Left lobe of liver (tissue), 2 donors: ENCODE measurements at regions not wholly inside any gene's neighbourhood (a gene's known extent, or its start where the extent isn't known, plus 50 kb on each side); places are given as distances from the start of the nearest gene placed in this dataset.
A peak's percentile ranks its signal among the peaks of the same experiment; 100 is the strongest.
"Not testable (repeated sequence)": the region's sequence is repeated elsewhere in the genome, so short reads cannot be mapped to it uniquely, and the experiment has no call there.

Source experiments
- ATAC-seq: fragments of 200-7000 bp; cut with Tn5 transposase; one replicate; pipeline ENCODE4 v1.9.1; 2020; ENCODE audit warnings: mild to moderate bottlenecking, moderate library complexity
- DNase-seq: peaks from one replicate; pipeline ENCODE4 v3.0.0-alpha.2; 2020; ENCODE audit warnings: low spot score
- donor health status: DM: no; HTN: no; CAD: no; lungs with moderate emphysema.
- donor health status: DM: no; HTN: yes; CAD: no.

DNA sequence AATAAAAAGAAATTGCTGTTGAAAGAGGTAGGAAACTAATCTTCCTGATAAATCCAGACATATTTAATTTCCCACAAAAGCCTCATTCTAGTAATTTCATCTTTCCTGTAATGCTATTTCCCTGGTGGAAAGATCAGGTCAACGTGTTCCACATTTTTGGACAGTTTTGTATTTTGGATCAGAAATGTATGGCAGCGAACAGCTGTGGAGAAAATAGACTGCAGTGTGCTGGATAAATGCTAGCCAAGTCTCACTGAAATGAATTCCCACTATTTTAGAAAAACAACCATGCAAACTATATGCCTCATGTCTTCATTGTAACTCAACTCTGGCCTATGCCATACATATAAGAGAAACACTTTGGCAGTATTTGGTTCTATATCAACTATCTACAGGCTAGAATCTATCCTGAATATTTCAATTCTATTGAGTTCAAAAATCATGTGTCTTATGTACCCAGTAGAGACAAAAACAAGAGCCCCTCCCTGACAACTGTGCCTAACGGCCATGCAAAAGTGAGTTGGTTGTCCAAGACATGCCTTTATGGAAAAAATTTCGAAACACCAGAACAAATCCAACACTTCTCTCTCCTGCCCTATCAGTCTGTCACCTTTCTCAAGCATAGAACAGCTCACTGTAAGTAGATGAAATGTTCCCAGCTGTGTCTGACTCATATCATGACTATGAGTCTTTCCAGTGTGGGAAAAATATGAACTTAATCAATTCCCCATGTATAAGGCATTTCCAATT, 191.3 kb upstream of the NREP start:
- ATAC-seq (no peak), DNase-seq (no peak)

DNA sequence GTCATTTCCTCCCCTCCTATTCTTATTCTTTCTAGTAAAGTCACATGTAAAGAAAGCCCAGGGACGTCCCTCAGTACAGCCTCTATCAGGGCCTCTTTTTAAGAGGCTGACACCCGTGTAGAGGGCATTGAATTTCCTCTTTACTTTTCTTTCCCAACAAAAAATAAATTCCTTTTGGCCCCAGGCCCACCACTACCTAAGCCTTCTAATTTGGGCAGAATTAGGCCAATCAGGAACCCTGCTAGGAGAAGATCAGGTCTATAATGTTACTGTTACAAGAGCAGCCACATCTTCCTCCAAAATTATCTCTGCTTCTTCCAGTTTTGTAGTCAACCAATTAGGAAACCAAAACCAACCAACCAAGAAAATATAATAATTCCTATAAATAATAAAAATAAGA, 189.6 kb upstream of the NREP start:
- DNase-seq (no peak), ATAC-seq (no peak)

DNA sequence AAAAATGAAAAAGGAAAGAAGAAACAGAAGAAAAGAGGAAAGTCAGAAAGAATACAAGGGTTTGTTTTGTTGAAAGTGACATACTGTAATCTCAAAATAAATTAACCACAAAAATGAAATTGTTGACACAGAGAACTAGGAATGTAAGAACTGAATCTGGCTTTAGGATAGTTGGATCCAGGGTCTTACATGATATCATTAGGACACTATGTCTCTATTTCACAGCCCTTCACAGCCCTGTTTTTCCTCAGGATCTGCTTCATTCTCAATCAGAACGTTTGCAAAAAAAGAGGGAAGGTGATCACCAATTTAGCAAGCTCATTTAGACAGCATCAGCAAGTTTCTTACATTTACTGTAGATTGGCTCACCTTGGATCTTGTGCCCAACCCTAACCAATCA, 188.5 kb upstream of the NREP start:
- no peak for ATAC-seq
- DNase-seq: no peak

DNA sequence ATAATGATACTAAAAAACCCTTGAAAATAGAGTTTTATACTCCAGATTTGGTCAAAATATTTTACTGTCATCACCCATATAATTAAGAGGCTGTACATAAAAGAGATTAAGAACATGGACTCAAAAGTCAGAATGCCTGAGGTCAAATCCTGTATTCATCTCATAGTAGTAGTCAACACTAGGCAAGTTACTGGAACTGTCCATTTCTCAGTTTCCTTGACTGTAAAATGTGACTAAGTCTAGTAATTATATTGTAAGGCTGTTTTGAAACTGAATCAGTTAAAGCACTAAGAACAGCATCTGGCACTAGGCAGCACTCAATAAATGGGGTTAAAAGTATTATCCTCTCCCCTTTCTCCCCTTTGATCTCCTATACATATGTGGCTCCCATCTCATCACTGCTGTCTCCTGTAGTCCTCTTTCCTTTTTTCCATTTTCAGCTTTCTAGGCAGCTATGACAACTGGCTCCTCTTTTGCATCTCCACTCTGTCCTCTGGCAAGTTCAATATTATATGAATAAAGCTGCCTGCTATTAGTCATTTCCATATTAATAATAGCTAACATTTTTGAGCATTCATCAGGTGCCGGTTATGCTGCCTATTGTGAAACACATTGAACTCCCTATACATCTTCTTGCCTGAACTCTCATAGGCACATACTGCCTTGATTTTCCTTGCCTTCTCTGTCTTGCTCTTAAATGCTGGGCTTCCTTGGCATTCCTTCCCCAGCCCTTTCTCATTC, 185.8 kb upstream of the NREP start:
- ATAC-seq (no peak), DNase-seq (no peak)

DNA sequence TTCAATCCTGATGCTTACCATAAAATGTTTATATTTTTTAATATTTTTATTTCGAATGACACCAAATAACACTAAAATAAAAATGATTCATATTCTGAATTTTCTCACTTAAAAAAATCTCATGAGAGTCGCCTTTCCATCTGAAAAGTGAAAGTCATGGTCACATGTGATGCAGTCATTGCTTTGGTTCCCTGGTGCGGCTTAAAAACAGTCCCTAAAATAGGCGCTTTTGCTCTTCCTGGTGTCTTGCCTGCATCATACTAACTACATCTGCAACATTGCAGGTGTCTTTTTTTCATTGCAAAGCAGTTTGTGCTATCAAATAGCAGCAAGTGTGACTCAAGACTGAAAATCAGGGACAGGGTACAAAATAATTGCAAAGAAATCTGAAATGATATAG, 185.2 kb upstream of the NREP start:
- ATAC-seq: no peak
- no peak for DNase-seq

DNA sequence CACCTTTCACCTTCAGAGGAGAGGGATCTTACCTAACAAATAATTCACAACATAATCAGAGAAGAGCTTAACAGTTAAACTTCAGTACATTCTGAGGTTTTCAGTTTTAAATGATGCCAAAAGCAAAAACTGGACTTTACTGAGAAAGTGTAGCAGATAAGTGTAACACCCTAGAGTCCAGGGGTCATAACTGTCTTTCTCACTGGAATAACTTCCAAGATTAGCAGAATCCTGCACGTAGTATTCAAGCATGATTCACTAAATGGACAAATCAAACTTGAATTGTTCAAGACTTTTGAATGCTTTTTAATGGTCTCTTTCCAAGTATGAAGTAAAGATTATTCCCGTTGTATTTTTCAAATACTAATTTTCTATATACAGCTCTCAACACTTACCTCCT, 180.1 kb upstream of the NREP start:
- ATAC-seq (no peak), DNase-seq (no peak)

DNA sequence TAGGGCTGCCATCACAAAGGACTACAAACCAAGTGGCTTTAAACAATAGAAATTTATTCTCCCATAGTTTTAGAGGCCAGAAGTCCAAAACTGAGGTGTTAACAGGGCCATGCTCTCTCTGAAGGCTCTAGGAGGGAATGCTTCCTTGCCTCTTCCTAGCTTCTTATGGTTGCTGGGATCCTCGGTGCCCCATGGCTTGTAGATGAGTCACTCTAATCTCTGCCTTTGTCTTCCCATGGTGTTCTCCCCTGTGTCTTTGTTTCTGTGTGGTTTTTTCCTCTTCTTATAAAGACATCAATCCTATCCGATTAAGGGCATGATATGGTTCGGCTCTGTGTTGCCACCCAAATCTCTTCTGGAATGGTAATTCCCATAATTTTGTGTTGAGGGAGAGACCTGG, 178.8 kb upstream of the NREP start:
- DNase-seq (no peak), ATAC-seq (no peak)

DNA sequence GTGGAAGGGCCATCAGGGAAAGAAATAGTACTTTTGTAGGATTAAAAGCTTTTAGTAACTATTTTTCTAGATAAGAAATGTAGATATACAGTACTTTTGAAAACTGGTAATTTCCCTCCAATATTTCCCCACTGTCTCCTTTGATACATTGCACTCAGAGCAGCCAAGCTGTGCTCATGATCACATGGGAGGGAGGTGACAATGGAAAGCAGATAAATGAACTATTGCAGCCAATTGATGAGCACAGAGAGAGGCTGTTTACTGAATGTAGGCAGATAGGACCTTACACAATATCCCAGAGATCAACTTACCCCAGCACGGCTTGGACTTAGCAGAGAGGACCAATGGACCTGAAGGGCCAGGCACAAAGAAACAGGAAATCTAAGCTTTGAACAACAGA, 178.0 kb upstream of the NREP start:
- DNase-seq (no peak), ATAC-seq (no peak)

DNA sequence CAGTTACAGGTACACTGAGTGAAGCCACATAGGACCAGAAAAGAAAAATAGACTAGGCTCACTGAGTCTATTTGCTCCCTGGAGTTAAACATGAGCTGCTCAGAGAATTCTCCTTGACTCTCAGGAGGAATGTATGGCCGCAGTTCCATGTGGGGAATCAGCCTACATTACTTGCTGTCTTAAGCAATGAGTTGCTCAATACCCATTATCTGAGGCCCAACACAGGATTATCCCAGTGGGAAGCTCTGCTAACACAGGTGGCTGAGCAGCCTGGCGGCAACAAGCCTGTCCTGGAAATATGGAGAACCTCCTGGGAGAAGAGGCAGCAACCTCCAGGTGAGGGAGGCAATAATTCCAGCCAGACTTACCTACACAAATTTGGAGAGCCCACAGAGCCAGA, 177.5 kb upstream of the NREP start:
- ATAC-seq: no peak
- DNase-seq: no peak

DNA sequence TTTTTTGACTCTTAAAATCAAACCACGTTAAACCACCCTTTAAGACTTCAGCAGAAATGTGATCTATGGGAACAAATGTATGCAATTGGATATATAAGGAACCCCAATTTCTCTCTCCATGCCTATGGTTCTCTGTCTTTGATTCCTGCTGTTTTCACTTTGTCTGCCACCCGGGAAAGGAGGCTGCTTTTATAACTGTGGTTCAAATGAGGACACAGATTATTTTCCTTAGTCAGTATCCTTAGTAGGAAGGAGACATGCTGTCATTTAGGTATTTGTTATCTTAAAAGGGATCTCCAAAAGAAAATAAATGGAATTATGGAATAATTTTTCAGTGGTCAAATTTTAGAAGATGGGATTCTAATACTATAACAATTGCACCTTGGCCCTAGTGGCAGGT, 176.1 kb upstream of the NREP start:
- ATAC-seq (no peak), DNase-seq (no peak)

DNA sequence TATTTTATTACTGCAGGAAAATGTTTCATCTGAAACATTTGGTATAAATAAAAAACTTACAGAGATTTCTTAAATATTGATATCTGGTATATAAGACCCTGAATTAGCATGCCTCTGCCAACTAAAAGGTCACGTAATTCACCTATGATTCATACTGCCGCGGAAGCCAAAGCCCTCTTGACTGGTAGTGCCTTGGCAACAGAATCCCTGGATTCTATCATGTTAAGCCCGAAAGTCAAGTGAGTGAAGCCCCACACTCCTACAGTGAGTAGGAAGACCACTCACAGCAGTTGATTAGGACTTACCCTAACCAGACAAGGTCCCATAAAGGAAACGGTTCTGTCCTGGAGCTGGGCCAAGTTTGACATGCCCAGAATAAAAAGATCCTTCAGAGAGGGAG, 175.6 kb upstream of the NREP start:
- no peak for DNase-seq
- no peak for ATAC-seq

DNA sequence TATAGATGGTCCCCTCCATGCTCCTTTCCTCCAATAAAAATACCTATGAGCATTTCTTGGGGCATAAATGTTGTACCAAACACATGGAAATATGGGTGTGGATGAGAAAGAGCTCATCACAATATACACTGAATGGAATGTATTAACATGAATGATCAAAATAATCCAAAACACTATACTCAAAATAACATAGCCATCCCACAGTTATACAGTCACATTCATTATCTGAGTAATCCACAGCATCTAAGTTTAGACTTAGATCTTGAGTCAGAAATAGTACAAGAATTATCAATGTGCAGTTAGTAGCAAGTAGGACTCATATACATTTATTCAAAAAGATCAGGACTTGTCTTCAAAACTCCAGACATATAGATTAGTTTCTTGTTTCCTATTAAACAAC, 175.2 kb upstream of the NREP start:
- DNase-seq (no peak), ATAC-seq (no peak)

DNA sequence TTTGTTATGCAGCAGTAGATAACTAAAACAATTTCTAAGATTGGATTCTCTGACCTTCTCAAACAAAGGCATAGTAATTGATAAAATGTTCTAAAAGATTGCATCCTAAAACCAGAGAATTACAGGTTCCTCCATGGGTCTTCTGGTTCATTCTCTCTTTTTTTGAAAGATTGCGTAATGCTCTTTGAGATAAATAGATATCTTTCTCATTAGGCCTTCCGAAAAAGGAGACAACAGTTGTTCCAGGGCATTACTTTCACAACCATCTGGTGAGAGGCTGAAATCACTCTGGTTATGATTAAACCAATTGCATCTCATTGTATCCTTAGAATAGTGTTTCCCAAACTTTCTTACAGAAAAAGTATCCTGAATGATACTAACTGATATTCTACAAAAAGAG, 174.7 kb upstream of the NREP start:
- ATAC-seq: no peak
- DNase-seq: no peak

DNA sequence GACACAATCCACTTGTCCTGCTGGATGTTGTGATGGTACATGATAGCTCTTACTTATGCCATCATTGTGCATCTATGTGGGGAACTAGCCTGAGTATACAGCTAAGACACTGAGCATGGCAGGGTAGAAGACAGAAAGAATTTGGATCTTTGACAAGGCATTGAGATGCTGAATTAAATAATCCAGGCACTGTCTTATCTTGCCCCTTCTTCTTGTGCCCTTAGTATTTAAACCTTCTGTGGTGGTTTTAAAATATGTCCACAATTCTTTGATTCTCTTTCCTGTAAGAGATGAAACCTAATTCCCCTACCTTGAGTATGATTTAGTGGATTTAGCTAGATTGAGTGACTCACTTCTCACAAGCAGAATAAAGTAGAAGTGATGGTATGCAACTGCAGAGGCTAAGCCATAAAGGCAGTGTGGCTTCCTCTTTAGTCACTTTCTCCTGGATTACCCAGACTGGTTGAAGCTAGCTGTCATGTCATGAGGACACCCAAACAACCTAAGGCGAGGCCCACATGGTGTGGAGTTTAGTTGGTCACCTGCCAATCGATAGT, 174.0 kb upstream of the NREP start:
- DNase-seq: no peak
- no peak for ATAC-seq

DNA sequence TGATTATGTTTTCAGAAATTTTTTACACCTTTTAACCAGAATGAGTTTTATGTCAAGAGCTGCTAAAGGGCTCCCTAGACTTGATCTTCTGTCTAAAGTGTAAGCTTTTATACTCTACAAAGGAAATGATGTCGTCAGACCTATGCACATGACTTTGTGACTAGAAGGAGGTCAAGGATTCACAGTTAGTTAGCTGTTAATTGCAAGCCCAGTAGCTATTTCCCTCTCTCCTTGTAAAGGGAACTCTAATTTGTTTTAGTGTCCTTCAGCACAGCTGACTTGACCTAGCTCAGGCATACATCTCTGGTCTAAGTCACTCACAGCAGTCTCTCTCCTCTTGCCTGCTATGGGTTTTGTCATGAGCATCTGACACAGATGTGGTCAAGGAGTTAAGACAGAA, 173.5 kb upstream of the NREP start:
- ATAC-seq: no peak

DNA sequence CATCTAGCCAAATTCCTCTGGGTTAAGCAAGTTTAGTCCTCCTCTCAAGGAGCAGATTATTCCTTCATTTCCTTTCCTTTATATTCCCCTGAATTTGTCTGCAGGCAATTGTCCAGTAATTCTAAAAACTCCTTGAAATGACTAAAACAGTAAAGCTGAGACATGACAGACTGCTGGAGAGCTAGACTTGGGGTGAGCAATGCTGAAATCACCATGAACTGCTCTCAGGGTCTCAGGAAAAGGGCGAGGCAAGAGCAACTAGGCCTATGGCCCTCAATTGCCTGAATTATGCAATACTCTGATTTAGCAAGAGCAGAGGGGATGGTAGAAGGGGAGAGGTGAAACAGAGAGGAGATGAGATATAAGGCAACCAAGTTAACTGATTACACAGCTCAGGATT, 172.9 kb upstream of the NREP start:
- ATAC-seq (peak; percentile 28), DNase-seq (no peak)

More for the DNA sequence above, 173.5 kb upstream of the NREP start:
- no peak for DNase-seq

DNA sequence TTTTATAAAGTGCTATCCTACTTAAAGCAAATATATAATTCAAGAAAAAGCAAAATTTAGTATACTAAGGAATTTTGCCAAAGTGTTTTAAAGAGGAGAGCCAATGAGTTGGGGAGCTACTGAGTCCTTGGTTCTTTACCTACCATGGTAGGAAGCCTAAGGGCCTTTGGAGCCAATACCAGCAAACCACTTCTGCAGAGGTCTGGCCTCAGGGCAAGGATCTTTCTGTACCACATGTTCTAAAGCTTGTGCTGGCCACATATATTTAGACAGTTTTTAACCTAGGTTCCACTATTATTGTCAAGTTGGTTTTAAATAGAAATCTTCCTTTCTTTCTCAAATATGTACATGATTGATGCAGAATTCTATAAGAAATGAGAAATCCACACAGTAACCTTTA, 172.3 kb upstream of the NREP start:
- DNase-seq: no peak
- no peak for ATAC-seq

DNA sequence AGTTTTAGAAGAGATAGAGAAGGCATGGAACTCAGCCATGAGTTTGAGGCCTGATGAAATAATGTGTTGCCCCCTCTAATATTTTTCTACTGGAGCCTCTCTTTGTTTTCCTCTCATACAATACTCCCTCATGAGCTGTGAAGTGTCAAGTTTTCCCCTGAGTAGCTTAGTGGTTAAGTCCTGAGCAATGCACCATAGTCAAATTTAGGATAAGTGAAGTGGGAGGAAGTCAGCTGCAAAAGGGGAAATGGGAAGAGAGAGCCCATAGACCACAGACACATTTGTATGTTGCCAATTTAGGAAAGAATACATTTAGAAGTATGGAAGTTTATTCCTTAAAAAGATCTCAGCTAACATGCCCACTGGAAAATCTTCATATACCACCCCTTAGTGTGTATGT, 171.5 kb upstream of the NREP start:
- ATAC-seq: no peak
- DNase-seq: no peak

DNA sequence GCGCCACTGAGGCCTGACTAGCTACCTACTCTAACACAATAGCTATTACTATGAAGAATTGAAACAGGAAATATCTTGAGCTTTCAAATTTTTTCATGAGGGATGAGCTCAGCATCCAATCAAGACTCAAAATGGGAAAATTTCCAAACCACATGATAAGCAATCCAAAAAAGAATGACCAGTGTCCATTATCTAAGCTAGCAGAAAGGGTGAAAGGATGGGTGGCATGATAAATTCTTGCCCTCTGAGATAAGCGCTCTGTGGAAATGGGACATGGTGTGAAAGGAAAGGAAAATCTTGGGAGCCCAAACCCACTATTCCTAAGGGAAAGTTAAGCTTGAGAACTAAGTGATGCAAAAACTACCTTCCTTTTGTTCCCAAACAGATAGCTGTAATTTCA, 170.2 kb upstream of the NREP start:
- DNase-seq: no peak
- ATAC-seq: no peak

DNA sequence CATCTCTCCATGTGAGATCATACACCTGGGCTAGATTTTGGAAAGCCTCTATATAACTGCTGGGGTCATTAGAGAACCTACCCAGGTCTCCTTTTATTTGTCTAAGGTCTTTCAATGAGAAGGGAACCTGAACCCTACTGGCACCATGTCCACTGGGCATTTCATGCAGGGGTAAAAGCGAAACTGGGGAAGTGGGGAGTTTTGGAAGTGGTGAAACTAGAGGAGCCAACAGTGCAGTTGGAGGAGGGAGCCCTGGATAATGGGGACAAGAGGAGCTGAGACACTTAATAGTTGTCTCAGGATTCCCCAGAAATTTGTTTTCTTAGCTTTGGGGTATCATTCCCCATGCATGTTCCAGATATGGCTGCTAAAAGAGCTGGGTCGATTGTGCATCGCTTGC, 169.0 kb upstream of the NREP start:
- ATAC-seq: no peak
- DNase-seq: no peak

DNA sequence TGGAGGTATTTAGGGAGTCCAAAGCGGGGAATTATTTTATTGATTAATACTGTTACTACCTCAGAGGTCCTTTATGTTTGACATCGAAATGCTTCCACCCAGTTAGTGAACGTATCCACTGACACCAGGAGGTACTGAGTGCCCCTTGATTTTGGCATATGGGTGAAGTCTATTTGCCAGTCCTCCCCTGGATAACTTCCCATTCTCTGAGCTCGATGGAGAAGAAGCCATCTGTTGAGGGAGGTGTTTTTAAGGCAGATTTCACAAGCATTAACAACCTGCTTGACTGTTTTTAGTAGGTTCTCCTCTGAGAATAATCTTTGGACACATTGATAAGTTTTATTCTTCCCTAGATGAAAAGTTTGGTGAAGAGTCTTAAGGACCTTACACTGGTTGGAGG, 165.3 kb upstream of the NREP start:
- DNase-seq (no peak), ATAC-seq (no peak)

DNA sequence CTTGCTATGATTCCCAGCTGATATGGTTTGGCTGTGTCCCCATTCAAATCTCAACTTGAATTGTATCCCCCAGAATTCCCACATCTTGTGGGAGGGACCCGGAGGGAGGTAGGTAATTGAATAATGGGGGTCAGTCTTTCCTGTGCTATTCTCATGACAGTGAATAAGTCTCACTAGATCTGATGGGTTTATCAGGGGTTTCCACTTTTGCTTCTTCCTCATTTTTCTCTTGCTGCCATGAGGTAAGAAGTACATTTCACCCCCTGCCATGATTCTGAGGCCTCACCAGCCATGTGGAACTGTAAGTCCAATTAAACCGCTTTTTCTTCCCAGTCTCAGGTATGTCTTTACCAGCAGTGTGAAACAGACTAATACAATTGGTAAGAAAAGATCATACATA, 164.7 kb upstream of the NREP start:
- not testable (repeated sequence) for ATAC-seq, DNase-seq
